ENCODE measurements at regions not wholly inside any gene's neighbourhood (a gene's known extent, or its start where the extent isn't known, plus 50 kb on each side); places are given as distances from the start of the nearest gene placed in this dataset.

DNA sequence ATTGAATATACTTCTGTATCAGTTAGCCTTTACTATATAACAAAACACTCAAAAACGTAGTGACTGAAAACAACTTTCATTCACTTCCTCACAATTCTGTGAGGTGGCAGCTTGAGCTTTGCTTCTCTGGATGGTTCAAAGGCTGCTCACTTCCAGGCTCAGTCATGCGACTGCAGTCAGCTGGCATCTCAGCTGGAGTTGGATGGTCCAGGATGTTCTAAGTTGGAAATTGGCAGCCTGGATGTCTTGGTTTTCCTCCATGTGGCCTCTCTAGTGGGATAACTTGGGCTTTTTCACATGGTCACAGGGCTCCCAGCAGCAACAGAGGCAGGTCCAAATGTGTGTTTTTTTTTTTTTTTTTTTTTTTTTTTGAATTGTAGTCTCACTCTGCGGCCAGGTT is 204.4 kb downstream of the LACC1 start:
- no peak for DNase-seq
- TF ChIP-seq, protein P1, sequence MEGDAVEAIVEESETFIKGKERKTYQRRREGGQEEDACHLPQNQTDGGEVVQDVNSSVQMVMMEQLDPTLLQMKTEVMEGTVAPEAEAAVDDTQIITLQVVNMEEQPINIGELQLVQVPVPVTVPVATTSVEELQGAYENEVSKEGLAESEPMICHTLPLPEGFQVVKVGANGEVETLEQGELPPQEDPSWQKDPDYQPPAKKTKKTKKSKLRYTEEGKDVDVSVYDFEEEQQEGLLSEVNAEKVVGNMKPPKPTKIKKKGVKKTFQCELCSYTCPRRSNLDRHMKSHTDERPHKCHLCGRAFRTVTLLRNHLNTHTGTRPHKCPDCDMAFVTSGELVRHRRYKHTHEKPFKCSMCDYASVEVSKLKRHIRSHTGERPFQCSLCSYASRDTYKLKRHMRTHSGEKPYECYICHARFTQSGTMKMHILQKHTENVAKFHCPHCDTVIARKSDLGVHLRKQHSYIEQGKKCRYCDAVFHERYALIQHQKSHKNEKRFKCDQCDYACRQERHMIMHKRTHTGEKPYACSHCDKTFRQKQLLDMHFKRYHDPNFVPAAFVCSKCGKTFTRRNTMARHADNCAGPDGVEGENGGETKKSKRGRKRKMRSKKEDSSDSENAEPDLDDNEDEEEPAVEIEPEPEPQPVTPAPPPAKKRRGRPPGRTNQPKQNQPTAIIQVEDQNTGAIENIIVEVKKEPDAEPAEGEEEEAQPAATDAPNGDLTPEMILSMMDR (IDR thresholded peaks at IDR 0.05; ENCODE audit: borderline replicate concordance, extremely low read depth, insufficient read depth), result no peak

DNA sequence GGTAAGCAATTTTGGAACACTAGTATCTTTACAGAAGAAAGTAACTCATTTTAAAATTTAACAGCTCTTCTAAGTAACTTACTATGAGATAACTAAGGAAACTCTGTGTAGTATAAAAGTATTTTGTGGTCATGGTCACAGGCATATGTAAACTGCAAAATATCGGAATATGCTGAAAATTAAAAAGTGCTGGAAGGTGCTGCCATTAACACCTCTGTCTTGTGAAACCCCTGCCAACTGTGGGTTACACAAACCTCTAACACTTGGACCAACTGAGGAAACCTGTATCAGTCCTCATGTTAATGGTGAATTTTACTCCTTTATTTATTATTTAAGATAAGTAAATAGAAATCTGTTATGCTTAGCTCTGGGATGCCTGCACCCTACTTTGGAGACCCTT is 206.7 kb downstream of the LACC1 start:
- H3K27me3 ChIP-seq (ENCODE audit: control insufficient read depth, insufficient read depth, low read length), result no peaks in the 10 kb centered on the region
- DNase-seq, result no peak
- intact Hi-C loops (cut with DNase I), result no loop called here
- H3K9me3 ChIP-seq (ENCODE audit: control insufficient read depth in 2 of 3, insufficient read depth in 1 of 3, low read length in 3 of 3), result no peaks in the 10 kb centered on the region
- H3K4me1 ChIP-seq (ENCODE audit: control insufficient read depth in 2 of 3, insufficient read depth in 2 of 3, low read depth in 1 of 3, low read length in 3 of 3), result no peaks in the 10 kb centered on the region
- H3K36me3 ChIP-seq (ENCODE audit: control insufficient read depth in 2 of 3, insufficient read depth in 3 of 3, low read length in 3 of 3), result no peaks in the 10 kb centered on the region
- H3K27ac ChIP-seq (ENCODE audit: low read depth in 2 of 2, low read length in 2 of 2), result no peak overlapping the region
- H3K9ac ChIP-seq (ENCODE audit: low read length in 3 of 3), result no peak overlapping the region
- TF ChIP-seq, protein P1 (IDR thresholded peaks at IDR 0.05; ENCODE audit: borderline replicate concordance, extremely low read depth, insufficient read depth), result no peak
- no peak overlapping the region for H3K4me3 ChIP-seq (ENCODE audit: low read length in 3 of 3)
- FAIRE-seq, result no peak

More for the DNA sequence above, 204.4 kb downstream of the LACC1 start:
- no peak for FAIRE-seq
- Histone ChIP-seq H3K4me3 (ENCODE audit: low read length in 3 of 3) (no peak overlapping the region), H3K27me3 (ENCODE audit: control insufficient read depth, insufficient read depth, low read length) (no peaks in the 10 kb centered on the region), H3K27ac (ENCODE audit: low read depth in 2 of 2, low read length in 2 of 2) (no peak overlapping the region), H3K4me1 (ENCODE audit: control insufficient read depth in 2 of 3, insufficient read depth in 2 of 3, low read depth in 1 of 3, low read length in 3 of 3) (no peaks in the 10 kb centered on the region), H3K9ac (ENCODE audit: low read length in 3 of 3) (no peak overlapping the region), H3K9me3 (ENCODE audit: control insufficient read depth in 2 of 3, insufficient read depth in 1 of 3, low read length in 3 of 3) (no peaks in the 10 kb centered on the region), H3K36me3 (ENCODE audit: control insufficient read depth in 2 of 3, insufficient read depth in 3 of 3, low read length in 3 of 3) (no peaks in the 10 kb centered on the region)
- intact Hi-C loops (cut with DNase I), result no loop called here

DNA sequence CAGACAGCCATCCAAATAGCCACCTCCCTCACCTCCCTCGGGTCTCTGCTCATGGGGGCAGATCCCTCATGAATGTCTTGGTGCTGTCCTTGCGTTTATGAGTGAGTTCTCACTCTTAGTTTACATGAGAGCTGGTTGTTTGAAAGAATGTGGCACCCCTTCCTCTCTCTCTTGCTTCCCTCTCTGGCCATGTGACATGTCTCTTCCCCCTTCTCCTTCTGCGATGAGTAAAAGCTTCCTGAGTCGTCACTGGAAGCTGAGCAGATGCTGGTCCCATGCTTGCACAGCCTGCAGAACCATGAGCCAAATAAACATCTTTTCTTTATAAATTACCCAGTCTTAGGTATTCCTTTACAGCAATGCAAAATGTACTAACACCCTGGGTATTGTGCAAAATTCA is 208.7 kb downstream of the LACC1 start:
- H3K4me1 ChIP-seq (ENCODE audit: control insufficient read depth in 2 of 3, insufficient read depth in 2 of 3, low read depth in 1 of 3, low read length in 3 of 3), result no peaks in the 10 kb centered on the region
- no peaks in the 10 kb centered on the region for H3K27me3 ChIP-seq (ENCODE audit: control insufficient read depth, insufficient read depth, low read length)
- no peak overlapping the region for H3K27ac ChIP-seq (ENCODE audit: low read depth in 2 of 2, low read length in 2 of 2)
- TF ChIP-seq, protein P1 (IDR thresholded peaks at IDR 0.05; ENCODE audit: borderline replicate concordance, extremely low read depth, insufficient read depth), result no peak
- H3K9ac ChIP-seq (ENCODE audit: low read length in 3 of 3), result no peak overlapping the region
- no peaks in the 10 kb centered on the region for H3K36me3 ChIP-seq (ENCODE audit: control insufficient read depth in 2 of 3, insufficient read depth in 3 of 3, low read length in 3 of 3)
- no peak overlapping the region for H3K4me3 ChIP-seq (ENCODE audit: low read length in 3 of 3)
- intact Hi-C loops (cut with DNase I), result no loop called here
- no peak for FAIRE-seq
- H3K9me3 ChIP-seq (ENCODE audit: control insufficient read depth in 2 of 3, insufficient read depth in 1 of 3, low read length in 3 of 3), result no peaks in the 10 kb centered on the region
- no peak for DNase-seq

DNA sequence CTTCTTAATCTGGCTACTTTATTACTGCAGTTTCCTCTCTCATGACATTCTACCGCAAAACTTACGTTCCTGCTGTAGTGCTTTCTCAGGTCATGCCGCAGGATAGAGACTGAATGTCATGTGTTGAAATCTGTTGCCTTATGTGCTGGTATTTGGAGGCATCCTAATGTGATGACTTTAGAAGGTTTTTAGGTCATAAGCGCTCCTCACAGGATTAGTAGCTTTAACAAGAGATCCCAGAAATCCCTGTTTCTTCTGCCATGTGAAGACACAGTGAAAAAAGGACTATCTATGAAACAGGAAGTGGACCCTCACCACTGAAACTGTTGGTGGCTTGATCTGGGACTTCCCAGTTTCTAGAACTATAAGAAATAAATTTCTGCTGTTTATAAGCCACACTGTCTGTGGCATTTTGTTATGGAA is 209.3 kb downstream of the LACC1 start:
- intact Hi-C loops (cut with DNase I), result no loop called here
- H3K27ac ChIP-seq (ENCODE audit: low read depth in 2 of 2, low read length in 2 of 2), result no peak overlapping the region
- no peak for FAIRE-seq

More for the DNA sequence above, 209.3 kb downstream of the LACC1 start:
- TF ChIP-seq, protein P1 (IDR thresholded peaks at IDR 0.05; ENCODE audit: borderline replicate concordance, extremely low read depth, insufficient read depth), result no peak
- DNase-seq, result no peak
- H3K9me3 ChIP-seq (ENCODE audit: control insufficient read depth in 2 of 3, insufficient read depth in 1 of 3, low read length in 3 of 3), result no peaks in the 10 kb centered on the region
- no peaks in the 10 kb centered on the region for H3K4me1 ChIP-seq (ENCODE audit: control insufficient read depth in 2 of 3, insufficient read depth in 2 of 3, low read depth in 1 of 3, low read length in 3 of 3)
- no peaks in the 10 kb centered on the region for H3K36me3 ChIP-seq (ENCODE audit: control insufficient read depth in 2 of 3, insufficient read depth in 3 of 3, low read length in 3 of 3)
- no peak overlapping the region for H3K4me3 ChIP-seq (ENCODE audit: low read length in 3 of 3)
- H3K27me3 ChIP-seq (ENCODE audit: control insufficient read depth, insufficient read depth, low read length), result no peaks in the 10 kb centered on the region
- H3K9ac ChIP-seq (ENCODE audit: low read length in 3 of 3), result no peak overlapping the region

All from kidney (tissue), 13 donors.